ENCODE measurements at regions not wholly inside any gene's neighbourhood (a gene's known extent, or its start where the extent isn't known, plus 50 kb on each side); places are given as distances from the start of the nearest gene placed in this dataset.

- TF ChIP-seq CTCF (IDR thresholded peaks at IDR 0.05; ENCODE audit: low read length) (no peak), EZH2 (optimal IDR thresholded peaks at IDR 0.05; ENCODE audit: low read depth, low read length) (no peak)
These were observed 53.4 kb upstream of the COL25A1 start for GRCh38 chr4:109355835-109356234.

Data from MM.1S (cell line).